ENCODE measurements at regions not wholly inside any gene's neighbourhood (a gene's known extent, or its start where the extent isn't known, plus 50 kb on each side); places are given as distances from the start of the nearest gene placed in this dataset.
"Not testable (repeated sequence)": the region's sequence is repeated elsewhere in the genome, so short reads cannot be mapped to it uniquely, and the experiment has no call there.

DNA sequence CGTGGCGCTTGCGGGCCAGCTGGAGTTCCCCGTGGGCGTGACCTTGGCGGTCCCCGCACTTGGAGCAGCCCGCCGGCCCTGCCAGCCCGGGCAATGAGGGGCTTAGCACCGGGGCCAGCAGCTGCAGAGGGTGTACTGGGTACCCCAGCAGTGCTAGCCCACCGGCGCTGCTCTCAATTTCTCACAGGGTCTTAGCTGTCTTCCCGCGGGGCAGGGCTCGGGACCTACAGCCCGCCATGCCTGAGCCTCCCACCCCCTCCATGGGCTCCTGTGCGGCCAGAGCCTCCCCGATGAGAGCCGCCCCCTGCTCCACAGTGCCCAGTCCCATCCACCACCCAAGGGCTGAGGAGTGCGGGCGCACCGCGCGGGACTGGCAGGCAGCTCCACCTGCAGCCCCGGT lies 94.0 kb upstream of the NIPBL start:
- not testable (repeated sequence) for DNase-seq (ENCODE audit: low read depth in 2 of 2)

DNA sequence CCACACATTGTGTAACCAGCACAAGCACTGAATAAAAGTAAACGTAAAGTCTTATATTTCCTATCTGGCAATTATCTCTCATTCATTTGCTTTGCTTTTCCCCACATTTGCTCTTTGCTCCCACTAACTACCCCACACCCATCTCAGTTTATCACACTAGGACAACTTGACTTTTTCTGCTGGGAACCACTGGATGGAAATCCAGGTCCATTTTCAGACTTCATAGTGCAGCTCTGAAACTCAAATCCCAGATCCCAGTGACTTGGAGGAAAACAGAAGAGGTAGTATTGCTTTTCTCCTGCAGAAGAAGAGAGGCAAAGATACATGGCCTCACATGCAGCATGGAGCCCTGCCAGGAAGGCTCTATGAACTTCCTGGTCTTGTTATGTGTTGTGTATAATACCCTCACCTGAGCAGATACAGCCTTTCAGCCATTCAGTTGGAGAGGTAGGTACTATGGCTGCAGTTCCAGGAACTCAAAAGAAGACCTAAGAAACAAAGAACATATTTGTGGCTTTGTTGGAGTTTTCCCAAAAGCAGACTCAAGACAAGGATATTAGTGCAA lies 90.0 kb upstream of the NIPBL start:
- no peak for DNase-seq (ENCODE audit: low read depth in 2 of 2)

- DNase-seq (ENCODE audit: low read depth in 2 of 2), result no peak
Measured at GRCh38 chr5:36787365-36788093, 89.0 kb upstream of the NIPBL start.

GRCh38 chr5:36790847-36791246 lies 85.7 kb upstream of the NIPBL start:
- no peak for DNase-seq (ENCODE audit: low read depth in 2 of 2)

DNA sequence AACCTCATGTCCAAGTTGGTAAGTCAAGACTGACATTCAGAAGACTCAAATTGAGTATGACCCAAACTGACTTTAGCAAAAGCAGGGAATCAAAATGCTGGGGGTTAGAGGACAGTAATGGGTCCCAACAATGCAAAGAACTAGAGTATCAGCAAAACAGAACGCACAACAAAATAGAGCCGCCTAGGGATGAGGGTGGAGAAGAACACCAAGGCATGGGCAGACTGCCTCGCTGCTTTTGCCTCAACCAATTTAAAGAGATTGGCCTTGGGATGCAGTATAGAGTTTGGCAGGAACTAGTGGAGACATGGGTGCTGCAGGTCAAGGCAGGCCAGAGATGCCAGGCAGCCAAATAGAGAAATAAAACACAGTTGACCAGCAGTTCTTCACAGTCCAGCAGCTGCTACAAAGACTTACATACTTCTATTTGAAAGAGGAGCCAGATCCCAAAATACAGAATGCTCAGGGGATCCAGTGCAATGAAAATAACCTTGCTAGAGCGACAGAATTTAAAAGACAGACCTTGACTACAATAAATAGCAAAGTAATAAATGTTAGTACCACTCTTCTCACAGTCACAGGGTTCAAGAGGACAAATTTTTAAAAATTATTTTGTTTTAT lies 83.9 kb upstream of the NIPBL start:
- no peak for DNase-seq (ENCODE audit: low read depth in 2 of 2)

DNA sequence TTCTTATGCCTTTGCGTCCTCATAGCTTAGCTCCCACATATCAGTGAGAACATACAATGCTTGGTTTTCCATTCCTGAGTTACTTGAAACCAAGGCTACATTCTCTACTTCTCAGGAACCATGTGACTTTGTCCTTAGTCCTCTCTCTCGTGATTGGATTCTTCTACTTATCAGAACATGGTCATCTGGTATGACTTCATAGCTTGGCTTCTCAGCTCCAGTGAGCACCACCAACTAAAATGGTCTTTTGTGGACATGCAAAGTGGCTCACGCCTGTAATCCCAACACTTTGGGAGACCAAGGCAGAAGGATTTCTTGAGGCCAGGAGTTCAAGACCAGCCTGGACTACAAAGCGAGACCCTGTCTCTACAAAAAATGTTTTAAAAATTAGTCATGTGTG lies 81.2 kb upstream of the NIPBL start:
- DNase-seq (ENCODE audit: low read depth in 2 of 2), result no peak

DNA sequence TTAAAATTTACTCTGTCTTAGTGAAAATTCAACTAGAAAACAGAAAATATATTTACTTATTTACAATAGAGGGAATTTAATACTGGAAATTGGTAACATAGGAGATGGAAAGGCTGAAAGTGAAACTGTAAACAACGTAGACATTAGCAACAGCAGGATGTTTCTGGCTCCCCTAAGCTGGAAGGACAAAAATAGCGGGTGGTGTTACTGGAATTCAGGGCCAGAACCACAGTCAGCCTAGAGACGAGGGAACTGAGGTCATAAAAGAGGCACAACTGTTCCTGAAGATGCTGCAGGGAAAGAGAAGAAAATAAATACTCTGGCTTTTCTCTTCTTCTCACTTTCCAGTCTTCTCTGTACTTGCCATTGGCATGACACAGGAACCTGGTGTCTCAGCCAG lies 80.4 kb upstream of the NIPBL start:
- DNase-seq (ENCODE audit: low read depth in 2 of 2), result no peak

GRCh38 chr5:36801523-36801922 lies 75.0 kb upstream of the NIPBL start:
- DNase-seq (ENCODE audit: low read depth in 2 of 2), result no peak

- no peak for DNase-seq (ENCODE audit: low read depth in 2 of 2)
Measured at GRCh38 chr5:36802187-36802586, 74.4 kb upstream of the NIPBL start.

DNA sequence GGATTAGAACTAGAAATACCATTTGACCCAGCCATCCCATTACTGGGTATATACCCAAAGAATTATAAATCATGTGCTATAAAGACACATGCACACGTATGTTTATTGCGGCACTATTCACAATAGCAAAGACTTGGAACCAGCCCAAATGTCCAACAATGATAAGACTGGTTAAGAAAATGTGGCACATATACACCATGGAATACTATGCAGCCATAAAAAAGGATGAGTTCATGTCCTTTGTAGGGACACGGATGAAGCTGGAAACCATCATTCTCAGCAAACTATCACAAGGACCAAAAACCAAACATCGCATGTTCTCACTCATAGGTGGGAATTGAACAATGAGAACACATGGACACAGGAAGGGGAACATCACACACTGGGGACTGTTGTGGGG lies 63.3 kb upstream of the NIPBL start:
- DNase-seq (ENCODE audit: low read depth in 2 of 2), result not testable (repeated sequence)

DNA sequence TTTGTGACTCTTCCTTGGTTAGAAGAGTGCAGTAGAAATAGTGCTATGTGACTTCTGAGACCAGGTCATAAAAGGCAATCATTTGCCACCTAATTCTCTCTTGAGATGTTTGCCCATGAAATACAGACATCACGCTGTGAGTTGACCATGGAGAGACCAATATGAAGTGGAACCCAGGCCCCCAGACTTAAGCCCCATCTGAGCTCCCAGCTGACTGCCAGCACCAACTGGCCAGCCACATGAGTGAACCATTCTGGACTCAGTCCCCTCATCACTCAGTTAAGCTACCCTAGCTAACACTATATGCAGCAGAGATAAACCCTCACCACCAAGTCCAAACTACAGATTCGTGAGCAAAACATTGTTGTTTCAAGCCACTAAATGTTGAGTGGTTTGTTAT lies 60.7 kb upstream of the NIPBL start:
- DNase-seq (ENCODE audit: low read depth in 2 of 2), result no peak

GRCh38 chr5:36820900-36821299 lies 55.7 kb upstream of the NIPBL start:
- no peak for DNase-seq (ENCODE audit: low read depth in 2 of 2)

GRCh38 chr5:36826694-36827093 lies 49.9 kb upstream of the NIPBL start:
- DNase-seq (ENCODE audit: low read depth in 2 of 2), result no peak

Data from fibroblast of skin of left quadriceps (primary cell).